Spinal cord (tissue), 1 donor: ENCODE measurements at regions not wholly inside any gene's neighbourhood (a gene's known extent, or its start where the extent isn't known, plus 50 kb on each side); places are given as distances from the start of the nearest gene placed in this dataset. TPM values are rescaled to one million over a fixed set of nuclear protein-coding genes. Genes with fewer than 3 reads are reported as not detected.

ENCODE experiments used
- small RNA-seq: library from RNA; depleted of rRNA; stranded (forward); fragments of <200 nt; gene quantifications from one replicate; pipeline ENCODE3, GENCODE V24; 2014; ENCODE audit warnings: low replicate concordance

Small RNA genes in the stretch of these regions (small RNA-seq; reads per million reads assigned to genes)
- gene AC096531.1 = not detected
- gene RNA5SP23 = 0.06 reads per million
